MM.1S (cell line): ENCODE measurements at regions not wholly inside any gene's neighbourhood (a gene's known extent, or its start where the extent isn't known, plus 50 kb on each side); places are given as distances from the start of the nearest gene placed in this dataset.
"Not testable (repeated sequence)": the region's sequence is repeated elsewhere in the genome, so short reads cannot be mapped to it uniquely, and the experiment has no call there.

Experiments
- EZH2phosphoT487 ChIP-seq: fragments of 300-600 bp; sonication (generic); IDR thresholded peaks from 2 replicates; pipeline ENCODE4 v1.6.1; 2018; ENCODE audit warnings: antibody characterized with exemption, low read length
- TF ChIP-seq, protein P1 (sequence below): fragments of 300-600 bp; sonication (generic); IDR thresholded peaks from 2 replicates; pipeline ENCODE4 v1.5.1; 2016; ENCODE audit warnings: antibody characterized with exemption, low read length, mixed read lengths

DNA sequence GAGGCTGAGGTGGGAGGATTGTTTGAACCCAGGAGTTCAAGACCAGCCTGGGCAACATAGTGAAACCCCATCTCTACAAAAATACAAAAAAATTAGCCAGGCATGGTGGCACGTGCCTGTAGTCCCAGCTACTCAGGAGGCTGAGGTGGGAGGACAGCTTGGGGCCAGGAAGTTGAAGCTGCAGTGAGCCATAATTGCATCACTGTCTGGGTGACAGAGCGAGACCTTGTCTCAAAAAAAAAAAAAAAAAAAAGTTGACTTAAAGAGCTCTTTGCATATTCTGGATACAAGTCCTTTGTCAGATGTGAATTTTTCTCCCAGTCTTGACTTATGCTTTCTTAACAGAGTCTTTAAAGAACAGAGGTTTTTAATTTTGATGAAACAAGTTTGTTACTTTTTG is 79.9 kb upstream of the RPH3AL start:
- TF ChIP-seq EZH2phosphoT487, result not testable (repeated sequence)
- TF ChIP-seq, protein P1, sequence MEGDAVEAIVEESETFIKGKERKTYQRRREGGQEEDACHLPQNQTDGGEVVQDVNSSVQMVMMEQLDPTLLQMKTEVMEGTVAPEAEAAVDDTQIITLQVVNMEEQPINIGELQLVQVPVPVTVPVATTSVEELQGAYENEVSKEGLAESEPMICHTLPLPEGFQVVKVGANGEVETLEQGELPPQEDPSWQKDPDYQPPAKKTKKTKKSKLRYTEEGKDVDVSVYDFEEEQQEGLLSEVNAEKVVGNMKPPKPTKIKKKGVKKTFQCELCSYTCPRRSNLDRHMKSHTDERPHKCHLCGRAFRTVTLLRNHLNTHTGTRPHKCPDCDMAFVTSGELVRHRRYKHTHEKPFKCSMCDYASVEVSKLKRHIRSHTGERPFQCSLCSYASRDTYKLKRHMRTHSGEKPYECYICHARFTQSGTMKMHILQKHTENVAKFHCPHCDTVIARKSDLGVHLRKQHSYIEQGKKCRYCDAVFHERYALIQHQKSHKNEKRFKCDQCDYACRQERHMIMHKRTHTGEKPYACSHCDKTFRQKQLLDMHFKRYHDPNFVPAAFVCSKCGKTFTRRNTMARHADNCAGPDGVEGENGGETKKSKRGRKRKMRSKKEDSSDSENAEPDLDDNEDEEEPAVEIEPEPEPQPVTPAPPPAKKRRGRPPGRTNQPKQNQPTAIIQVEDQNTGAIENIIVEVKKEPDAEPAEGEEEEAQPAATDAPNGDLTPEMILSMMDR, result not testable (repeated sequence)
